ENCODE measurements at regions not wholly inside any gene's neighbourhood (a gene's known extent, or its start where the extent isn't known, plus 50 kb on each side); places are given as distances from the start of the nearest gene placed in this dataset.

DNA sequence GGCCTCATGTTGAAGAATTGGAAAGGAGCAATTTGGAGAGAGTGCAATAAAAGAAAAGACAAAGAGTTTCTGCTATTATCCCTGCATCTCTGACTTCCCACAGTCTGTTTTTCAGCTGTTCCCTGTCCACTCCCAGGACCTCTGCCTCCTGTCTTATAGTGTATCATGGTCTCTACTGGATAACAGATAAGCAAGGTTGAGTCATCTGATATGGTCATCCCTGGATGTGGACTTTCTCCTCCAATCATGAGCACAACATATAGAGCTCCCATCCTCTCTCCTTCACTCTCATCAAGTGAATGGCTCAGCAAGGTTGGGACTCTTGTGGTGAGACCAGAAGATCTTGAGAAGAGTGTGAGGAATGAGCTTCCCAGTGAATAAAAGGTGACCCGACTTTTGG lies 123.1 kb downstream of the PLCE1 start:
- ATAC-seq, result no peak
- CTCF ChIA-PET, result no interaction called here
- no TSS peak for BruUV-seq (replicated peaks)

DNA sequence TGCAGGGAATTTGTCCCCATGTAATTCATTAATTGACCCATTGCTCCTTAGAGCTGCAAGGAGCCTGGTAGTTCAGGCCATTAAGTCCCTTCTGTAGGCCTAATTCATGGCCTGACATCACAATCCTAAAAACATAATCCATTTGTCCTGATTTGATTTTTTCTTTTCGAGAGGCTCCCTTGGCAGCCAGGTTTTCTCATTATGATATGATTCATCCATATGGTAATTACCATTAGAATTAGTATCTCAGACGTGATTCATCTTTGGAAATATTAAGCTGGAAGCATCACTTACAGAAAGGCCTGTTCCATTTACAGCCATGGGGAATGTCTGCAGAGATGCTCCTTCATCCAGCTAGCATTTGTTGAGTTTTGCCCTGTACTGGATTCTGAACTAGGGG lies 128.5 kb downstream of the PLCE1 start:
- intact Hi-C loops (cut with micrococcal nuclease; ENCODE audit: unreplicated experiment), result no loop called here
- no peak for DNase-seq (ENCODE audit: low read depth, low spot score)
- ATAC-seq, result no peak
- POLR2A ChIA-PET, result no interaction called here
- H3K9me3 ChIP-seq (ENCODE audit: control insufficient read depth, insufficient read depth, low read depth, low read length), result no peaks in the 10 kb centered on the region
- peak overlapping the region; percentile 85 for H3K27ac ChIP-seq (ENCODE audit: low read length)
- H3K4me1 ChIP-seq (ENCODE audit: control insufficient read depth, insufficient read depth, low read length), result peaks cover 55% of the 10 kb centered on the region
- in situ Hi-C loops (cut with HindIII; ENCODE audit: low pct_unique_long_range_greater_than_20kb, low sequenced_read_pairs), result no loop called here
- no peaks in the 10 kb centered on the region for H3K27me3 ChIP-seq (ENCODE audit: control insufficient read depth, insufficient read depth, low read length)
- no peaks in the 10 kb centered on the region for H3K36me3 ChIP-seq (ENCODE audit: control insufficient read depth, insufficient read depth, low read length)
- TF ChIP-seq, protein P1, sequence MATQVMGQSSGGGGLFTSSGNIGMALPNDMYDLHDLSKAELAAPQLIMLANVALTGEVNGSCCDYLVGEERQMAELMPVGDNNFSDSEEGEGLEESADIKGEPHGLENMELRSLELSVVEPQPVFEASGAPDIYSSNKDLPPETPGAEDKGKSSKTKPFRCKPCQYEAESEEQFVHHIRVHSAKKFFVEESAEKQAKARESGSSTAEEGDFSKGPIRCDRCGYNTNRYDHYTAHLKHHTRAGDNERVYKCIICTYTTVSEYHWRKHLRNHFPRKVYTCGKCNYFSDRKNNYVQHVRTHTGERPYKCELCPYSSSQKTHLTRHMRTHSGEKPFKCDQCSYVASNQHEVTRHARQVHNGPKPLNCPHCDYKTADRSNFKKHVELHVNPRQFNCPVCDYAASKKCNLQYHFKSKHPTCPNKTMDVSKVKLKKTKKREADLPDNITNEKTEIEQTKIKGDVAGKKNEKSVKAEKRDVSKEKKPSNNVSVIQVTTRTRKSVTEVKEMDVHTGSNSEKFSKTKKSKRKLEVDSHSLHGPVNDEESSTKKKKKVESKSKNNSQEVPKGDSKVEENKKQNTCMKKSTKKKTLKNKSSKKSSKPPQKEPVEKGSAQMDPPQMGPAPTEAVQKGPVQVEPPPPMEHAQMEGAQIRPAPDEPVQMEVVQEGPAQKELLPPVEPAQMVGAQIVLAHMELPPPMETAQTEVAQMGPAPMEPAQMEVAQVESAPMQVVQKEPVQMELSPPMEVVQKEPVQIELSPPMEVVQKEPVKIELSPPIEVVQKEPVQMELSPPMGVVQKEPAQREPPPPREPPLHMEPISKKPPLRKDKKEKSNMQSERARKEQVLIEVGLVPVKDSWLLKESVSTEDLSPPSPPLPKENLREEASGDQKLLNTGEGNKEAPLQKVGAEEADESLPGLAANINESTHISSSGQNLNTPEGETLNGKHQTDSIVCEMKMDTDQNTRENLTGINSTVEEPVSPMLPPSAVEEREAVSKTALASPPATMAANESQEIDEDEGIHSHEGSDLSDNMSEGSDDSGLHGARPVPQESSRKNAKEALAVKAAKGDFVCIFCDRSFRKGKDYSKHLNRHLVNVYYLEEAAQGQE (IDR thresholded peaks at IDR 0.05; ENCODE audit: insufficient read depth in 1 of 2, low read depth in 2 of 2, low read length in 1 of 2), result no peak
- TF ChIP-seq POLR2AphosphoS5 (IDR thresholded peaks at IDR 0.05; ENCODE audit: low read depth, low read length), result no peak
- TF ChIP-seq, protein P2, sequence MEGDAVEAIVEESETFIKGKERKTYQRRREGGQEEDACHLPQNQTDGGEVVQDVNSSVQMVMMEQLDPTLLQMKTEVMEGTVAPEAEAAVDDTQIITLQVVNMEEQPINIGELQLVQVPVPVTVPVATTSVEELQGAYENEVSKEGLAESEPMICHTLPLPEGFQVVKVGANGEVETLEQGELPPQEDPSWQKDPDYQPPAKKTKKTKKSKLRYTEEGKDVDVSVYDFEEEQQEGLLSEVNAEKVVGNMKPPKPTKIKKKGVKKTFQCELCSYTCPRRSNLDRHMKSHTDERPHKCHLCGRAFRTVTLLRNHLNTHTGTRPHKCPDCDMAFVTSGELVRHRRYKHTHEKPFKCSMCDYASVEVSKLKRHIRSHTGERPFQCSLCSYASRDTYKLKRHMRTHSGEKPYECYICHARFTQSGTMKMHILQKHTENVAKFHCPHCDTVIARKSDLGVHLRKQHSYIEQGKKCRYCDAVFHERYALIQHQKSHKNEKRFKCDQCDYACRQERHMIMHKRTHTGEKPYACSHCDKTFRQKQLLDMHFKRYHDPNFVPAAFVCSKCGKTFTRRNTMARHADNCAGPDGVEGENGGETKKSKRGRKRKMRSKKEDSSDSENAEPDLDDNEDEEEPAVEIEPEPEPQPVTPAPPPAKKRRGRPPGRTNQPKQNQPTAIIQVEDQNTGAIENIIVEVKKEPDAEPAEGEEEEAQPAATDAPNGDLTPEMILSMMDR (IDR thresholded peaks at IDR 0.05), result no peak
- CTCF ChIA-PET, result no interaction called here
- no TSS peak for BruUV-seq (replicated peaks)
- H3K4me3 ChIP-seq (ENCODE audit: low read depth in 2 of 2, low read length in 2 of 2), result no peak overlapping the region

More for the DNA sequence above, 123.1 kb downstream of the PLCE1 start:
- Histone ChIP-seq H3K4me1 (ENCODE audit: control insufficient read depth, insufficient read depth, low read length) (peaks cover 14% of the 10 kb centered on the region), H3K36me3 (ENCODE audit: control insufficient read depth, insufficient read depth, low read length) (no peaks in the 10 kb centered on the region), H3K27ac (ENCODE audit: low read length) (no peak overlapping the region), H3K4me3 (ENCODE audit: low read depth in 2 of 2, low read length in 2 of 2) (no peak overlapping the region), H3K27me3 (ENCODE audit: control insufficient read depth, insufficient read depth, low read length) (no peaks in the 10 kb centered on the region), H3K9me3 (ENCODE audit: control insufficient read depth, insufficient read depth, low read depth, low read length) (no peaks in the 10 kb centered on the region)
- no peak for DNase-seq (ENCODE audit: low read depth, low spot score)
- intact Hi-C loops (cut with micrococcal nuclease; ENCODE audit: unreplicated experiment) (no loop called here), in situ Hi-C loops (cut with HindIII; ENCODE audit: low pct_unique_long_range_greater_than_20kb, low sequenced_read_pairs) (no loop called here)
- POLR2A ChIA-PET, result no interaction called here
- no peak for TF ChIP-seq SIN3A (IDR thresholded peaks at IDR 0.05; ENCODE audit: borderline replicate concordance, insufficient read depth, low read depth, low read length)
- no peak for TF ChIP-seq TCF7L2 (IDR thresholded peaks at IDR 0.05; ENCODE audit: low read depth, low read length)
- no peak for TF ChIP-seq POLR2AphosphoS5 (IDR thresholded peaks at IDR 0.05; ENCODE audit: low read depth, low read length)
- TF ChIP-seq, protein P2 (IDR thresholded peaks at IDR 0.05), result no peak
- TF ChIP-seq, protein P1 (IDR thresholded peaks at IDR 0.05; ENCODE audit: insufficient read depth in 1 of 2, low read depth in 2 of 2, low read length in 1 of 2), result no peak
